ENCODE measurements at regions not wholly inside any gene's neighbourhood (a gene's known extent, or its start where the extent isn't known, plus 50 kb on each side); places are given as distances from the start of the nearest gene placed in this dataset.

DNA sequence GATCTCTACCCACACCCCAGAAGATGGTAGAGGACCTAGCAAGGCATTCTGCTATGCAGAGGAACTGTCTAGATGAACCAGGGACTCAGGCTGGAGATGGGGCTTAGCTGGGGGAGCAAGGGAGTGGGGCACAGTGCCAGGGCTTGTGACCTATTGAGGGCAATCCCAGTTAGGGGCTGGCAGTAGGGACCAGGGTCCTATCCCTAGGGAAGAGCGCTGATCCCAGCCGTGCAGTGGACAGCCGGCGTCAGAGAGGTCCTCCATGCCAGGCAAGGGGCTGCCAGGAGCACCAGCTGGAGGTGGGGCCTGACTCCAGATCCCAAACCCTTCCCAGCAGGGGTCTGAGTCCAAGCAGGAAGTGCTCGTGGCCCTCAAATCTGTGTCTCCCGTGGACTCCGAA lies 52.7 kb upstream of the NEURL1B start:
- H3K9me3 ChIP-seq (ENCODE audit: insufficient read depth, low read length), result no peaks in the 10 kb centered on the region
- H3K9ac ChIP-seq (ENCODE audit: low read length), result no peak overlapping the region
- H3K27ac ChIP-seq (ENCODE audit: low read length), result no peak overlapping the region
- peaks cover 65% of the 10 kb centered on the region for H3K27me3 ChIP-seq (ENCODE audit: low read depth, low read length)
- no peak overlapping the region for H2AFZ ChIP-seq (ENCODE audit: low read depth, low read length)
- TF ChIP-seq, protein P1, sequence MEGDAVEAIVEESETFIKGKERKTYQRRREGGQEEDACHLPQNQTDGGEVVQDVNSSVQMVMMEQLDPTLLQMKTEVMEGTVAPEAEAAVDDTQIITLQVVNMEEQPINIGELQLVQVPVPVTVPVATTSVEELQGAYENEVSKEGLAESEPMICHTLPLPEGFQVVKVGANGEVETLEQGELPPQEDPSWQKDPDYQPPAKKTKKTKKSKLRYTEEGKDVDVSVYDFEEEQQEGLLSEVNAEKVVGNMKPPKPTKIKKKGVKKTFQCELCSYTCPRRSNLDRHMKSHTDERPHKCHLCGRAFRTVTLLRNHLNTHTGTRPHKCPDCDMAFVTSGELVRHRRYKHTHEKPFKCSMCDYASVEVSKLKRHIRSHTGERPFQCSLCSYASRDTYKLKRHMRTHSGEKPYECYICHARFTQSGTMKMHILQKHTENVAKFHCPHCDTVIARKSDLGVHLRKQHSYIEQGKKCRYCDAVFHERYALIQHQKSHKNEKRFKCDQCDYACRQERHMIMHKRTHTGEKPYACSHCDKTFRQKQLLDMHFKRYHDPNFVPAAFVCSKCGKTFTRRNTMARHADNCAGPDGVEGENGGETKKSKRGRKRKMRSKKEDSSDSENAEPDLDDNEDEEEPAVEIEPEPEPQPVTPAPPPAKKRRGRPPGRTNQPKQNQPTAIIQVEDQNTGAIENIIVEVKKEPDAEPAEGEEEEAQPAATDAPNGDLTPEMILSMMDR (IDR thresholded peaks at IDR 0.05; ENCODE audit: low read depth, low read length), result no peak
- TF ChIP-seq EZH2phosphoT487 (IDR thresholded peaks at IDR 0.05; ENCODE audit: low read depth), result no peak
- no peaks in the 10 kb centered on the region for H4K20me1 ChIP-seq (ENCODE audit: insufficient read depth, low read length)
- no peak overlapping the region for H3K4me3 ChIP-seq (ENCODE audit: low read length)
- H3K79me2 ChIP-seq (ENCODE audit: low read length), result no peaks in the 10 kb centered on the region
- H3K4me1 ChIP-seq (ENCODE audit: low read length), result no peaks in the 10 kb centered on the region
- no peak overlapping the region for H3K4me2 ChIP-seq (ENCODE audit: low read length)
- H3K36me3 ChIP-seq (replicated peaks; ENCODE audit: low read depth, low read length), result no peaks in the 10 kb centered on the region

DNA sequence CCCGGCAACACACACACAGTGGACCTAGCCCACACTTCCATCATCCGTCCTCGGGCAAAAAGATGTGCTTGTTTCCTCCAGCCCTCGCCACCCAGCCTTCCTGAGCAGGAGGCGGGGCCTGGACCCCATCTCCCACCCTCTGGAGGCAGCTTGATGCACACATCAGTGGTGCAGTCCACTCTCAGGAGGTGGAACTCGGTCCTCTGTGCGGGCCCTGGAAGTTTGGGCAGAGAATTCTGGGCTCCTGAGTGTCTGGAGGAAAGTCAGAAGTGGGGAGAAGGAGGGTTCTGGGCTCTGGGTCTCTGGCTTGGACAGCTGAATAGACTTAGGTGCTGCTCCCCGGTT lies 54.0 kb upstream of the NEURL1B start:
- Histone ChIP-seq H3K27me3 (ENCODE audit: low read depth, low read length) (peaks cover 70% of the 10 kb centered on the region), H2AFZ (ENCODE audit: low read depth, low read length) (no peak overlapping the region), H3K9me3 (ENCODE audit: insufficient read depth, low read length) (no peaks in the 10 kb centered on the region), H4K20me1 (ENCODE audit: insufficient read depth, low read length) (no peaks in the 10 kb centered on the region), H3K4me2 (ENCODE audit: low read length) (no peak overlapping the region), H3K9ac (ENCODE audit: low read length) (no peak overlapping the region), H3K79me2 (ENCODE audit: low read length) (no peaks in the 10 kb centered on the region), H3K4me1 (ENCODE audit: low read length) (no peaks in the 10 kb centered on the region), H3K4me3 (ENCODE audit: low read length) (no peak overlapping the region), H3K27ac (ENCODE audit: low read length) (no peak overlapping the region), H3K36me3 (replicated peaks; ENCODE audit: low read depth, low read length) (no peaks in the 10 kb centered on the region)
- TF ChIP-seq EZH2phosphoT487 (IDR thresholded peaks at IDR 0.05; ENCODE audit: low read depth), result no peak

DNA sequence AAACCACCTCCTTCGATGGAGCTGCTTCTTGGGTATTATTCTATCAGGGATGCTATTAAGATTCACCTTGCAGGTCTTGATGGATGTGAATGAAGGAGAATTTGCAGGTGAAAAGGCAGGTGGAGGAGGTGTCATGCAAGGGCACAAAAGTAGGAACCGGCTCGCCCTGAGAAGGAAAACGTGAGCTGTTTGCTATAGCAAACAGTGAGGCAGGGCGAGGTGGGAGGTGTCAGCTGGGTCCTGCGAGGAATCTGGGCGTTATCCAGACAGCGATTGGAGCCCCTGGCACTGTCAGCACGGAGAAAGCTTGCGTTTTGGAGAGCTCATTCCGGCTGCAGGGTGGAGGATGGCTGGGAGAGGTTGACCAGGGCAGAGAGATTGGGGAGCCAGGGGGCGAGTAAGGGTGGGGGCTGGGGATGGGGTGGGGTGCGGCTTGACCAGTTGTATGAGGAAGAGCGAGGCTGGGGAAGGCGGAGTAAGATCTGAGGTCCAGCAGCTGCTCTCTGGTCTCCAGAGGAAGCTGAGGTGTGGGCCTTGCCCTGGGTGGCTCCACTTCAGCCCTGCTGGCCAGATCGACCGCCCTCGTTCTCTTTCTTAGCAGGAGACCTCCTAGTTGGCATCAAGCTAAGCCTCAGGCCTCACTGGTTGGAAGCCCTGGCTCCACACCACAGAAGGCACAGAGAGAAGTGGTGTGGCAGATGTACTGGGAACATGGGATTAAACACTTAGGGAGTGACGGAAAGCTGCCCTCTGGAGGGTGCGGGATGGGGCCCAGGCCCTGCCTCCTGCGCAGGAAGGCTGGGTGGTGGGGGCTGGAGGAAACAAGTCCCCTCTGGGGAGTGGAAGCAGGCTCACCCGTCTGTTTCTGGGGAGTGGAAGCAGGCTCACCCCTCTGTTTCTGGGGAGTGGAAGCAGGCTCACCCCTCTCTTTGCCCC lies 54.7 kb upstream of the NEURL1B start:
- no peak overlapping the region for H3K4me3 ChIP-seq (ENCODE audit: low read length)
- H3K27me3 ChIP-seq (ENCODE audit: low read depth, low read length), result peaks cover 65% of the 10 kb centered on the region
- H2AFZ ChIP-seq (ENCODE audit: low read depth, low read length), result no peak overlapping the region
- H3K9ac ChIP-seq (ENCODE audit: low read length), result no peak overlapping the region
- H3K4me2 ChIP-seq (ENCODE audit: low read length), result no peak overlapping the region
- H3K9me3 ChIP-seq (ENCODE audit: insufficient read depth, low read length), result no peaks in the 10 kb centered on the region
- no peak for TF ChIP-seq EZH2phosphoT487 (IDR thresholded peaks at IDR 0.05; ENCODE audit: low read depth)
- TF ChIP-seq, protein P1 (IDR thresholded peaks at IDR 0.05; ENCODE audit: low read depth, low read length), result no peak
- no peak overlapping the region for H3K27ac ChIP-seq (ENCODE audit: low read length)
- no peaks in the 10 kb centered on the region for H3K79me2 ChIP-seq (ENCODE audit: low read length)
- H3K36me3 ChIP-seq (replicated peaks; ENCODE audit: low read depth, low read length), result no peaks in the 10 kb centered on the region
- H3K4me1 ChIP-seq (ENCODE audit: low read length), result no peaks in the 10 kb centered on the region
- H4K20me1 ChIP-seq (ENCODE audit: insufficient read depth, low read length), result no peaks in the 10 kb centered on the region

DNA sequence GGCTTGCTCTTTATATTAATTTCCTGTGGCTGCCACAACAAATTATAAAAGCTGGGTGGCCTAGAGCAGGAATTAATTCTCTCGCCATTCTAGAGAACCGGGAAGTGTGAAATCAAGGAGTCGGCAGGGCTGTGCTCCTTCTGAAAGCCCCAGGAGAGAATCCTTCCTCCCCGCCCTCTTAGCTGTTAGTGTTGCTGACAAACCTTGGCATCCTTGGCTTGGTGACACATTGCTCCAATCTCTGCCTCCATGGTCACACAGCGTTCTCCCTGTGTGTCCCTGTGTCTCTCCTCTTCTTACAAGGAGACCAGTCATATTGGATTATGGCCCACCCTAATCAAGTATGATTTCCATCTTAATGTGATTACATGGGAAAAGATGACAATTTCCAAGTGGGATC lies 55.9 kb upstream of the NEURL1B start:
- Histone ChIP-seq H4K20me1 (ENCODE audit: insufficient read depth, low read length) (no peaks in the 10 kb centered on the region), H2AFZ (ENCODE audit: low read depth, low read length) (no peak overlapping the region), H3K4me1 (ENCODE audit: low read length) (no peaks in the 10 kb centered on the region), H3K36me3 (replicated peaks; ENCODE audit: low read depth, low read length) (no peaks in the 10 kb centered on the region), H3K9me3 (ENCODE audit: insufficient read depth, low read length) (no peaks in the 10 kb centered on the region), H3K4me3 (ENCODE audit: low read length) (no peak overlapping the region), H3K9ac (ENCODE audit: low read length) (no peak overlapping the region), H3K79me2 (ENCODE audit: low read length) (no peaks in the 10 kb centered on the region), H3K27ac (ENCODE audit: low read length) (no peak overlapping the region), H3K27me3 (ENCODE audit: low read depth, low read length) (peaks cover 61% of the 10 kb centered on the region), H3K4me2 (ENCODE audit: low read length) (no peak overlapping the region)
- no peak for TF ChIP-seq EZH2phosphoT487 (IDR thresholded peaks at IDR 0.05; ENCODE audit: low read depth)

DNA sequence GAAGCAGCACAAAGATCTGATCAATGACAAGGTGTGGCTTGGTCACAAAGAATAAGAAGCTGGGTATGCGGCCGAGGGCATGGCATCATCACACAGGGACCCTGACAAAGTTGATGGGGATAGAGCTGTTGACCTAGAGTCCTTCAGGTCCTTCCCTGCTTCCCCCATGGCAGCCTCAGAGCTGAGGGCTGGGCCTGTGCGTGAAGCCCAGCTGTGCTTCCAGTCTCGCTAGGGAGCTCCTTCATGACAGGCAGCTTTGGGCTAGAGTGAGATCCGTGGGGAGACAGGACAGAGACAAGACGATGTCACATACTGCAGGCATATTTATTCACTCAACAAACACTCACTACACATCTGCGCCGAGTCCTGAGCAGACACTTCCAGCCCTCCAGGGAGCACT lies 56.4 kb upstream of the NEURL1B start:
- peaks cover 56% of the 10 kb centered on the region for H3K27me3 ChIP-seq (ENCODE audit: low read depth, low read length)
- H2AFZ ChIP-seq (ENCODE audit: low read depth, low read length), result no peak overlapping the region
- no peaks in the 10 kb centered on the region for H4K20me1 ChIP-seq (ENCODE audit: insufficient read depth, low read length)
- H3K36me3 ChIP-seq (replicated peaks; ENCODE audit: low read depth, low read length), result no peaks in the 10 kb centered on the region
- H3K9me3 ChIP-seq (ENCODE audit: insufficient read depth, low read length), result no peaks in the 10 kb centered on the region
- H3K79me2 ChIP-seq (ENCODE audit: low read length), result no peaks in the 10 kb centered on the region
- no peaks in the 10 kb centered on the region for H3K4me1 ChIP-seq (ENCODE audit: low read length)
- H3K4me3 ChIP-seq (ENCODE audit: low read length), result no peak overlapping the region
- TF ChIP-seq, protein P1 (IDR thresholded peaks at IDR 0.05; ENCODE audit: low read depth, low read length), result no peak
- no peak for TF ChIP-seq EZH2phosphoT487 (IDR thresholded peaks at IDR 0.05; ENCODE audit: low read depth)
- H3K27ac ChIP-seq (ENCODE audit: low read length), result no peak overlapping the region
- H3K9ac ChIP-seq (ENCODE audit: low read length), result no peak overlapping the region
- H3K4me2 ChIP-seq (ENCODE audit: low read length), result no peak overlapping the region
